H9 (cell line): ENCODE measurements at regions not wholly inside any gene's neighbourhood (a gene's known extent, or its start where the extent isn't known, plus 50 kb on each side); places are given as distances from the start of the nearest gene placed in this dataset.

Source experiments
- DNase-seq: peaks from one replicate; pipeline ENCODE4 v3.0.0-alpha.2; 2017
- H2AFZ ChIP-seq: one replicate; pipeline ENCODE4 v1.6.1; 2013; ENCODE audit warnings: mild to moderate bottlenecking, low read length, control low read depth, moderate library complexity
- H2AK5ac ChIP-seq: 2 replicates; pipeline ENCODE4 v1.6.1; 2013; ENCODE audit warnings: low read length, control low read depth, mixed read lengths; ENCODE audit not compliant: insufficient read length
- H2BK120ac ChIP-seq: one replicate; pipeline ENCODE4 v1.6.1; 2013; ENCODE audit warnings: low read depth, mild to moderate bottlenecking, low read length, control low read depth, inconsistent platforms; ENCODE audit not compliant: poor library complexity, severe bottlenecking
- H2BK12ac ChIP-seq: 2 replicates; pipeline ENCODE4 v1.6.1; 2013; ENCODE audit warnings: low read length, control low read depth, mixed read lengths, low read depth; ENCODE audit not compliant: insufficient read length
- H2BK15ac ChIP-seq: 2 replicates; pipeline ENCODE4 v1.6.1; 2013; ENCODE audit warnings: low read depth, low read length, control low read depth
- H2BK20ac ChIP-seq: one replicate; pipeline ENCODE4 v1.6.1; 2013; ENCODE audit warnings: low read depth, mild to moderate bottlenecking, low read length, control low read depth, inconsistent platforms; ENCODE audit not compliant: poor library complexity, severe bottlenecking
- H2BK5ac ChIP-seq: 2 replicates; pipeline ENCODE4 v1.6.1; 2013; ENCODE audit warnings: low read length, control low read depth, mixed read lengths; ENCODE audit not compliant: insufficient read length
- H3K14ac ChIP-seq: 2 replicates; pipeline ENCODE4 v1.6.1; 2013; ENCODE audit warnings: low read length, control low read depth; ENCODE audit not compliant: insufficient read depth
- H3K18ac ChIP-seq: 2 replicates; pipeline ENCODE4 v1.6.1; 2013; ENCODE audit warnings: low read depth, mild to moderate bottlenecking, mixed read lengths, low read length, control low read depth; ENCODE audit not compliant: insufficient read length
- H3K23ac ChIP-seq: 2 replicates; pipeline ENCODE4 v1.6.1; 2013; ENCODE audit warnings: low read length, control low read depth, mixed read lengths, low read depth; ENCODE audit not compliant: insufficient read length
- H3K23me2 ChIP-seq: 2 replicates; pipeline ENCODE4 v1.6.1; 2013; ENCODE audit warnings: low read depth, mild to moderate bottlenecking, mixed read lengths, low read length, control low read depth; ENCODE audit not compliant: insufficient read length, poor library complexity, severe bottlenecking
- H3K27ac ChIP-seq: 2 replicates; pipeline ENCODE4 v1.5.1; 2013; ENCODE audit warnings: low read length, control low read depth, mixed read lengths, low read depth; ENCODE audit not compliant: insufficient read length
- H3K27me3 ChIP-seq: 2 replicates; pipeline ENCODE4 v1.6.1; 2013; ENCODE audit warnings: low read length, control low read depth, inconsistent platforms; ENCODE audit not compliant: insufficient read depth
- H3K4ac ChIP-seq: 2 replicates; pipeline ENCODE4 v1.6.1; 2013; ENCODE audit warnings: low read depth, mild to moderate bottlenecking, control low read depth, inconsistent platforms, low read length, moderate library complexity
- H3K4me1 ChIP-seq: 2 replicates; pipeline ENCODE4 v1.6.1; 2013; ENCODE audit warnings: low read length, control low read depth, inconsistent platforms; ENCODE audit not compliant: insufficient read depth
- H3K4me2 ChIP-seq: 2 replicates; pipeline ENCODE4 v1.6.1; 2013; ENCODE audit warnings: low read length, control low read depth, mixed read lengths; ENCODE audit not compliant: insufficient read length, insufficient read depth
- H3K56ac ChIP-seq: 2 replicates; pipeline ENCODE4 v1.6.1; 2013; ENCODE audit warnings: low read depth, mild to moderate bottlenecking, mixed read lengths, low read length, control low read depth; ENCODE audit not compliant: insufficient read length
- H3K79me1 ChIP-seq: 2 replicates; pipeline ENCODE4 v1.6.1; 2013; ENCODE audit warnings: low read depth, mild to moderate bottlenecking, moderate library complexity, low read length, control low read depth, inconsistent platforms; ENCODE audit not compliant: insufficient read depth, poor library complexity, severe bottlenecking
- H3K79me2 ChIP-seq: 2 replicates; pipeline ENCODE4 v1.6.1; 2013; ENCODE audit warnings: low read length, control low read depth, inconsistent platforms; ENCODE audit not compliant: insufficient read depth
- H3K9ac ChIP-seq: 2 replicates; pipeline ENCODE4 v1.6.1; 2013; ENCODE audit warnings: low read length, control low read depth, mixed read lengths; ENCODE audit not compliant: insufficient read length; ENCODE audit errors: extremely low read depth
- H3K9me3 ChIP-seq: one replicate; pipeline ENCODE4 v1.6.1; 2013; ENCODE audit warnings: low read depth, low read length, inconsistent platforms; ENCODE audit not compliant: control insufficient read depth
- H3T11ph ChIP-seq: one replicate; pipeline ENCODE4 v1.6.1; 2013; ENCODE audit warnings: mild to moderate bottlenecking, low read length, control low read depth, inconsistent platforms
- H4K20me1 ChIP-seq: one replicate; pipeline ENCODE4 v1.6.1; 2013; ENCODE audit not compliant: control insufficient read depth, insufficient read length, insufficient read depth
- H4K5ac ChIP-seq: 2 replicates; pipeline ENCODE4 v1.6.1; 2013; ENCODE audit warnings: low read depth, mild to moderate bottlenecking, mixed read lengths, low read length, control low read depth; ENCODE audit not compliant: insufficient read length
- H4K8ac ChIP-seq: replicated peaks from 2 replicates; pipeline ENCODE4 v1.6.1; 2013; ENCODE audit warnings: low read length, control low read depth, mixed read lengths, low read depth; ENCODE audit not compliant: insufficient read length
- H4K91ac ChIP-seq: 2 replicates; pipeline ENCODE4 v1.6.1; 2013; ENCODE audit warnings: low read depth, mild to moderate bottlenecking, moderate library complexity, mixed read lengths, low read length, control low read depth; ENCODE audit not compliant: insufficient read length
- H3K27ac Mint-ChIP-seq, 3 experiments: 2 replicates in 2 of 3; 3 replicates in 1 of 3; pipeline ENCODE4 v1.8.0; 2020 to 2021; ENCODE audit warnings: mixed read lengths in 3 of 3, mild to moderate bottlenecking in 1 of 3, moderate library complexity in 1 of 3
- H3K27me3 Mint-ChIP-seq: 2 replicates; pipeline ENCODE4 v1.8.0; 2021; ENCODE audit warnings: low read depth, mild to moderate bottlenecking, moderate library complexity, mixed read lengths
- H3K36me3 Mint-ChIP-seq, 3 experiments: 2 replicates in 2 of 3; 3 replicates in 1 of 3; pipeline ENCODE4 v1.8.0; 2020 to 2021; ENCODE audit warnings: low read depth in 3 of 3, mixed read lengths in 3 of 3; ENCODE audit not compliant: insufficient read depth in 1 of 3
- H3K4me1 Mint-ChIP-seq, 2 experiments: 2 replicates each; pipeline ENCODE4 v1.8.0; 2020; ENCODE audit warnings: mixed read lengths in 2 of 2
- H3K4me3 Mint-ChIP-seq, 2 experiments: 2 replicates in 1 of 2; 3 replicates in 1 of 2; pipeline ENCODE4 v1.8.0; 2020 to 2021; ENCODE audit warnings: mild to moderate bottlenecking in 2 of 2, mixed read lengths in 2 of 2, moderate library complexity in 1 of 2
- H3K9me3 Mint-ChIP-seq, 2 experiments: 2 replicates in 1 of 2; 3 replicates in 1 of 2; pipeline ENCODE4 v1.8.0; 2020; ENCODE audit warnings: mild to moderate bottlenecking in 2 of 2, mixed read lengths in 2 of 2, moderate library complexity in 1 of 2
- CTCF ChIP-seq: fragments of 200-600 bp; sonication (generic); conservative IDR thresholded peaks from 3 replicates; pipeline ENCODE4 v1.8.0; 2021; ENCODE audit warnings: antibody characterized with exemption, mild to moderate bottlenecking
- WGBS: extraction: QIAGEN DNeasy Blood & Tissue Kit; methylation state at CpG from one replicate; pipeline ENCODE4 v1.1.7; 2013; ENCODE audit warnings: missing lambda C conversion rate, low lambda C conversion rate, mixed read lengths; ENCODE audit not compliant: insufficient read length; ENCODE audit errors: extremely low coverage; 5-methylcytosine and 5-hydroxymethylcytosine counted together

- TF ChIP-seq CTCF = no peak
- no peak overlapping the region for H3K9ac ChIP-seq
- WGBS = no CpG with 5 or more reads among the region's 6 CpGs
- H3K4me1 ChIP-seq = no peaks in the 10 kb centered on the region; the same call in 1 of the 2 replicates
- H3K27ac Mint-ChIP-seq = no peak overlapping the region
- no peaks in the 10 kb centered on the region for H3K79me1 ChIP-seq
- no peak overlapping the region for H2AFZ ChIP-seq
- H2BK20ac ChIP-seq = no peak overlapping the region
- no peaks in the 10 kb centered on the region for H4K20me1 ChIP-seq
- no peak overlapping the region for H2BK120ac ChIP-seq
- no peaks in the 10 kb centered on the region for H3K27me3 ChIP-seq
- no peaks in the 10 kb centered on the region for H3K79me2 ChIP-seq
- no peak overlapping the region for H4K5ac ChIP-seq
- no peak overlapping the region for H2BK15ac ChIP-seq
- H2BK5ac ChIP-seq = no peak overlapping the region
- no peaks in the 10 kb centered on the region for H3K23me2 ChIP-seq
- no peak overlapping the region for H3K4me3 Mint-ChIP-seq
- H3T11ph ChIP-seq = no peak overlapping the region
- no peak overlapping the region for H3K18ac ChIP-seq
- no peak overlapping the region for H3K23ac ChIP-seq
- no peak overlapping the region for H3K56ac ChIP-seq
- H4K91ac ChIP-seq = no peak overlapping the region
- DNase-seq = no peak
- no peak overlapping the region for H4K8ac ChIP-seq
- no peak overlapping the region for H3K4ac ChIP-seq
- H3K14ac ChIP-seq = no peak overlapping the region
- no peaks in the 10 kb centered on the region; a peak in 1 of 5 replicates for H3K9me3 Mint-ChIP-seq
- H3K36me3 Mint-ChIP-seq = no peaks in the 10 kb centered on the region
- peaks cover 2% of the 10 kb centered on the region; the same call in 1 of the 2 replicates for H3K27me3 Mint-ChIP-seq
- no peak overlapping the region for H2BK12ac ChIP-seq
- H2AK5ac ChIP-seq = no peak overlapping the region
- H3K4me1 Mint-ChIP-seq = peaks cover 14 to 20% of the 10 kb centered on the region in 2 experiments
- H3K4me2 ChIP-seq = no peak overlapping the region
- H3K27ac ChIP-seq = no peak overlapping the region
- H3K9me3 ChIP-seq = no peaks in the 10 kb centered on the region
These were observed 64.3 kb upstream of the LRRN1 start for GRCh38 chr3:3734881-3735280.
